Activated CD4-positive, alpha-beta T cell treated with anti-CD3 and anti-CD28 coated beads, Interleukin-2, amount 10 ng/mL, durations not matched to agents 24 days and 14 days (primary cell): ENCODE measurements at regions not wholly inside any gene's neighbourhood (a gene's known extent, or its start where the extent isn't known, plus 50 kb on each side); places are given as distances from the start of the nearest gene placed in this dataset.

Experiments
- DNase-seq: peaks from one replicate; pipeline ENCODE4 v3.0.0; 2022
- H3K27ac Mint-ChIP-seq: one replicate; pipeline ENCODE4 v1.8.0; 2022; ENCODE audit warnings: mild to moderate bottlenecking, mixed read lengths
- H3K27me3 Mint-ChIP-seq: one replicate; pipeline ENCODE4 v1.8.0; 2022; ENCODE audit warnings: mixed read lengths
- H3K36me3 Mint-ChIP-seq: one replicate; pipeline ENCODE4 v1.8.0; 2022; ENCODE audit warnings: low read depth, mild to moderate bottlenecking, mixed read lengths
- H3K4me1 Mint-ChIP-seq: one replicate; pipeline ENCODE4 v1.8.0; 2021; ENCODE audit warnings: mixed read lengths
- H3K4me3 Mint-ChIP-seq: one replicate; pipeline ENCODE4 v1.8.0; 2022; ENCODE audit warnings: mild to moderate bottlenecking, moderate library complexity, mixed read lengths
- H3K9me3 Mint-ChIP-seq: one replicate; pipeline ENCODE4 v1.8.0; 2021; ENCODE audit warnings: mixed read lengths
- intact Hi-C: fragments of 100-400 bp; cut with micrococcal nuclease; formaldehyde crosslinking; loops from one replicate; pipeline ENCODE4 v1.15.1; 2023

DNA sequence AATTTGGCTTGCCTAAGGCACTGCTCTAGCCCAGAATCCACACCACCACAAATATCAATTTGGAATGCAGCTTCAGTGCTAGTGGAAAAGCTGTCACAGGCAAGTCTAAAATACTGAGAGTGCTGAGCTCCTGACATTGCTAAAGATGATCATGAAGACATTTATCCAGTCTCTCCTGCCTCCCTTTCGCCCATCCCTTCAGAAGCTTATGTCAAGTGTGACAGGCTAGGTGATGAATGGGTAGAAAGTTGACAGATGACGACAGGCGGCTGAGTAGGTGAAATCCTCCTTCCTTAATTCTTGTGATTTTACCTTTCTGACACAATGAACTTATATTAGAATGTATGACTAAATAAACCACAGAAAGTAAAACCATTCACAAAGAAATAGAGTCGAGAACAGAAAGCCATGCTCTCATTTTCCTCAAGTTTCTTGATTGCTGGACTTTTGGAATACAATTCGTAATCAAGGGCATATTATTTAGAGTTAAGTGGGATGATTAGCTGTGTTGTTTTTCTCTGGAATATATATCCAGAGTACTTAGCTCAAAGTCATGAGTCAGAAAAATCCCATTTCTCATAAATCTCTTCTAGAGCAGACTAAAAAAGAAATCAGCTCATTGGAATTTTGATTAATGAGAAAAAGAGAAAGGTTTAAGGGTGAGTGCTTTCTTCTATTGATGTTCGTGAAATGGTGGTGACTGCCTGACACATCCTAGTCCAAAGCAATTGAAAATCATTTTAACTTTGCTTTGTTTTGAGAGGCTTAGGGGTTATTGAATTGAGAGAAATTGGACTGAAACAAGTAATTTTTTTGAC, 1228.2 kb upstream of the CITED2 start:
- Mint-ChIP-seq H3K4me3 (no peak overlapping the region), H3K9me3 (peaks cover 11% of the 10 kb centered on the region), H3K27ac (no peak overlapping the region), H3K4me1 (peaks cover 1% of the 10 kb centered on the region), H3K27me3 (peaks cover 5% of the 10 kb centered on the region), H3K36me3 (no peaks in the 10 kb centered on the region)
- DNase-seq = no peak
- intact Hi-C loops = no loop called here

GRCh38 chr6:140601021-140601808, 1226.8 kb upstream of the CITED2 start:
- peaks cover 19% of the 10 kb centered on the region for H3K9me3 Mint-ChIP-seq
- H3K27ac Mint-ChIP-seq = no peak overlapping the region
- H3K36me3 Mint-ChIP-seq = no peaks in the 10 kb centered on the region
- peaks cover 9% of the 10 kb centered on the region for H3K4me1 Mint-ChIP-seq
- no peak for DNase-seq
- H3K27me3 Mint-ChIP-seq = peaks cover 5% of the 10 kb centered on the region
- H3K4me3 Mint-ChIP-seq = no peak overlapping the region
- intact Hi-C loops = no loop called here

GRCh38 chr6:140599916-140600315, 1225.5 kb upstream of the CITED2 start:
- H3K36me3 Mint-ChIP-seq = no peaks in the 10 kb centered on the region
- DNase-seq = no peak
- H3K9me3 Mint-ChIP-seq = peaks cover 23% of the 10 kb centered on the region
- peaks cover 12% of the 10 kb centered on the region for H3K4me1 Mint-ChIP-seq
- intact Hi-C loops = loop anchor here (5.0 kb wide), 1 partner anchor 113 kb away; no protein-coding TSS in a partner anchor
- no peak overlapping the region for H3K4me3 Mint-ChIP-seq
- no peak overlapping the region for H3K27ac Mint-ChIP-seq
- H3K27me3 Mint-ChIP-seq = peaks cover 5% of the 10 kb centered on the region

GRCh38 chr6:140597181-140597580, 1222.7 kb upstream of the CITED2 start:
- Mint-ChIP-seq H3K27ac (peak overlapping the region; percentile 19), H3K9me3 (peaks cover 31% of the 10 kb centered on the region), H3K36me3 (peaks cover 4% of the 10 kb centered on the region), H3K4me3 (peak overlapping the region; percentile 18), H3K27me3 (peaks cover 6% of the 10 kb centered on the region), H3K4me1 (peaks cover 12% of the 10 kb centered on the region)
- no peak for DNase-seq
- intact Hi-C loops = loop anchor here (1.0 to 5.0 kb wide), 3 partner anchors 10 to 110 kb away; no protein-coding TSS in a partner anchor

DNA sequence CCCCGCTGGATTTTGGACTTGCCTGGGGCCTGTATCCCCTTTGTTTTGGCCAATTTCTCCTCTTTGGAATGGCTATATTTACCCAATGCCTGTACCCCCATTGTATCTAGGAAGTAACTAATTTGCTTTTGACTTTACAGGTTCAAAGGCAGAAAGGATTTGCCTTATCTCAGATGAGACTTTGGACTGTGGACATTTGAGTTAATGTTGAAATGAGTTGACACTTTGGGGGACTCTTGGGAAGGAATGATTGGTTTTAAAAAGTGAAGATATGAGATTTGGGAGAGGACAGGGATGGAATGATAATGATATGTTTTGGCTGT, 1220.3 kb upstream of the CITED2 start:
- Mint-ChIP-seq H3K27me3 (peaks cover 2% of the 10 kb centered on the region), H3K4me1 (peaks cover 12% of the 10 kb centered on the region), H3K27ac (no peak overlapping the region), H3K36me3 (peaks cover 4% of the 10 kb centered on the region), H3K4me3 (no peak overlapping the region), H3K9me3 (peaks cover 30% of the 10 kb centered on the region)
- intact Hi-C loops = loop anchor here (5.0 kb wide), 1 partner anchor 107 kb away; no protein-coding TSS in a partner anchor
- no peak for DNase-seq

GRCh38 chr6:140592877-140593276, 1218.4 kb upstream of the CITED2 start:
- no peak for DNase-seq
- Mint-ChIP-seq H3K4me3 (no peak overlapping the region), H3K36me3 (peaks cover 5% of the 10 kb centered on the region), H3K9me3 (peaks cover 26% of the 10 kb centered on the region), H3K4me1 (peaks cover 12% of the 10 kb centered on the region), H3K27me3 (peaks cover 2% of the 10 kb centered on the region), H3K27ac (no peak overlapping the region)
- intact Hi-C loops = no loop called here

DNA sequence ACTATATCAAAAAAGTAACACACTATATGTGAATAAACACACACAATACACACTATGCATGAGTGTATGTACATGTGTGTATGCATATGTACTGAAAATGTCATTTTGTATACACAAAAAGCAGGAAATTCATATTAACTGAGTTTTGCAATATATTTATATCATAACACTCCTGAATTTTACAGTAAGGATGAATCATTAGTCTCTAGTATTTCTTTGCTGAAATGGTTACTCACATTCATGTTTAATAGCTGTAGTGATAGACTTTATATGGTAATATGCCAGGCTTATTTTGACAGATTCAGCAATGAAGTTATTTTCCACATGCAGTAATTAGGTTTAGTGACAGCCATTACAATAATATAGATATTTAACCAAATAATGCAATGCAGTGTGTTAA, 1216.2 kb upstream of the CITED2 start:
- no peak for DNase-seq
- Mint-ChIP-seq H3K9me3 (peaks cover 23% of the 10 kb centered on the region), H3K36me3 (peaks cover 18% of the 10 kb centered on the region), H3K4me1 (peaks cover 10% of the 10 kb centered on the region), H3K27me3 (peaks cover 2% of the 10 kb centered on the region), H3K4me3 (no peak overlapping the region), H3K27ac (no peak overlapping the region)
- intact Hi-C loops = no loop called here

DNA sequence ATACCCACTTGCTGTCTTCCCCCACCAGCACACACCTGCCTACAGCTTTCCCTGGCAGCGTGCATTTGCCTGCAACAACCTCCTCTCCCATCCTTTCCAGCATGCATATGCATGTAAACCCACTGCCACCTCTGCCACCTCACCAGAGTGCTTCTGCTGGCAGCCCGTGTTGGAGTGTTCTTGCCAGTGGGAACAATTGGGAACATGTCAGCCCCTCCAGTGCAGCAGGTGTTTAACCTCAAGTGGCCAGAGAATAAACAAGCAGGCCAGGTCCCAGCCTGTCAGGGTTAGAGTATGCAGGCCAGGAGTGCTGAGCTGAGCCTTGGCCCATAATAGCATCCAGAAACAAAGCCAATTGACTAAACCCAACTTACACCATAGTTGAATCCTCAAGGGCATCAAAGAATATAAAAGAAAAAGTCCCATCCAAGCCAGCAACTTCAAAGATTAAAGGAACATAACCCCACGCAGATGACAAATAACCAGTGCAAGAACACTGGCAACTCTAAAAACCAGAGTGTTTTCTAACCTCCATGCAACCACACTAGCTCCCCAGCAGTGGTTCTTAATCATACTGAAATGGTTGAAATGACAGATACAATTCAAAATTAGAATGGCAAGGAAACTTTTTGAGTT, 1212.1 kb upstream of the CITED2 start:
- DNase-seq = peak; percentile 79
- Mint-ChIP-seq H3K4me3 (peak overlapping the region; percentile 65), H3K27me3 (no peaks in the 10 kb centered on the region), H3K4me1 (peaks cover 32% of the 10 kb centered on the region), H3K27ac (peak overlapping the region; percentile 93), H3K9me3 (peaks cover 13% of the 10 kb centered on the region), H3K36me3 (peaks cover 28% of the 10 kb centered on the region)
- intact Hi-C loops = loop anchor here (1.0 to 10.0 kb wide), 8 partner anchors 11 to 1442 kb away; no protein-coding TSS in a partner anchor

- peak overlapping the region; percentile 62 for H3K27ac Mint-ChIP-seq
- peaks cover 1% of the 10 kb centered on the region for H3K27me3 Mint-ChIP-seq
- peaks cover 21% of the 10 kb centered on the region for H3K9me3 Mint-ChIP-seq
- H3K4me1 Mint-ChIP-seq = peaks cover 41% of the 10 kb centered on the region
- peak overlapping the region; percentile 35 for H3K4me3 Mint-ChIP-seq
- H3K36me3 Mint-ChIP-seq = peaks cover 25% of the 10 kb centered on the region
- DNase-seq = peak; percentile 78
- intact Hi-C loops = loop anchor here (2.0 to 10.0 kb wide), 6 partner anchors 15 to 1437 kb away; partner anchors contain the start of gene CITED2
Observed at GRCh38 chr6:140581601-140582000, 1207.2 kb upstream of the CITED2 start.

DNA sequence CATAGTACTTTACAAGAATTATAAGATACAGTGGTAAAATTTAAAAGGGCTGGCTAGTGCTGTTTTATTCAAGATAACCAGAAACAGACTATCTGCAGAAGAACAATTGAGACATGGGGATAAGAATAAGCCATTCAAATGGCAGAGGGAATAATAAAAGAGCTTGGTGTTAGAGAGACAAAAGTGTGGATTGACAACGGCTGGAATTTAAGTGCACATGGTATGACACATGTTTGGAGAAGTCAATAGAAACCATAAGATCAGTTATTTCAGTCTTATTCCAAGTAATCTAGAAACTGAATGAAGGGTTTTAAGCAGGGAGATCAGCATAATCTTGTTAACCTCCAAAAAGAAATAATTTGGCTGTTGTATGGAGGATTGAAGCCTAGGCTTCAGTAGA, 1205.5 kb upstream of the CITED2 start:
- intact Hi-C loops = loop anchor here (2.0 to 10.0 kb wide), 6 partner anchors 13 to 1435 kb away; partner anchors contain the start of gene CITED2
- Mint-ChIP-seq H3K4me1 (peaks cover 33% of the 10 kb centered on the region), H3K27me3 (peaks cover 3% of the 10 kb centered on the region), H3K36me3 (peaks cover 21% of the 10 kb centered on the region), H3K4me3 (no peak overlapping the region), H3K27ac (peak overlapping the region; percentile 69), H3K9me3 (peaks cover 18% of the 10 kb centered on the region)
- DNase-seq = no peak

GRCh38 chr6:140576004-140576555, 1201.6 kb upstream of the CITED2 start:
- Mint-ChIP-seq H3K36me3 (peaks cover 7% of the 10 kb centered on the region), H3K4me1 (peaks cover 27% of the 10 kb centered on the region), H3K9me3 (peaks cover 14% of the 10 kb centered on the region), H3K27me3 (peaks cover 3% of the 10 kb centered on the region), H3K4me3 (no peak overlapping the region), H3K27ac (no peak overlapping the region)
- no peak for DNase-seq
- intact Hi-C loops = no loop called here

DNA sequence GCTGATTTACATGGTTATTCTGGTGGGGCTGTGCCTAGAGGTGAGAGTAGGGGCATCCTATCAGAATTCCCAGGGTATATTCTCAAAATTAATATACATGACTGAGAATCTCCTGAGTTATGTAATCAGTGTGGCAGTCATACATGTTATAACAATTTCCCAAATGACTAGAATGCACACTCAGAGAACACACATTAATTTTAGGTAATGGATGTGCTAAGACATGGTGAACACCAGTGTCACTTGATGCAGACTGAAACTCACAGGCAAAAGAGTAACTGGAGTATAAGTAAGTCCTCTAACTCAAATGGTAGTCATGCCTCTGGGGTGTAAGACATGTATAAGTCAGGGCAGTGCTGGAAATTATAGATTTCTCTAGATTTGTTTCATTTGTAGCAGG, 1198.4 kb upstream of the CITED2 start:
- intact Hi-C loops = loop anchor here (1.0 to 5.0 kb wide), 2 partner anchors 13 to 234 kb away; no protein-coding TSS in a partner anchor
- H3K27ac Mint-ChIP-seq = peak overlapping the region; percentile 22
- H3K9me3 Mint-ChIP-seq = no peaks in the 10 kb centered on the region
- DNase-seq = no peak
- peaks cover 13% of the 10 kb centered on the region for H3K4me1 Mint-ChIP-seq
- H3K4me3 Mint-ChIP-seq = no peak overlapping the region
- peaks cover 3% of the 10 kb centered on the region for H3K27me3 Mint-ChIP-seq
- H3K36me3 Mint-ChIP-seq = peaks cover 2% of the 10 kb centered on the region

- intact Hi-C loops = loop anchor here (1.0 to 5.0 kb wide), 2 partner anchors 14 to 235 kb away; no protein-coding TSS in a partner anchor
- peak overlapping the region; percentile 76 for H3K27ac Mint-ChIP-seq
- H3K36me3 Mint-ChIP-seq = peaks cover 2% of the 10 kb centered on the region
- peaks cover 3% of the 10 kb centered on the region for H3K27me3 Mint-ChIP-seq
- peak overlapping the region; percentile 31 for H3K4me3 Mint-ChIP-seq
- no peak for DNase-seq
- peaks cover 19% of the 10 kb centered on the region for H3K4me1 Mint-ChIP-seq
- no peaks in the 10 kb centered on the region for H3K9me3 Mint-ChIP-seq
Observed at GRCh38 chr6:140572129-140572528, 1197.7 kb upstream of the CITED2 start.
